HEK293T (cell line): ENCODE measurements at regions not wholly inside any gene's neighbourhood (a gene's known extent, or its start where the extent isn't known, plus 50 kb on each side); places are given as distances from the start of the nearest gene placed in this dataset.

Experiments
- CTCF ChIA-PET: fragments of 350-600 bp; formaldehyde crosslinking; extraction: SDS; loops from one replicate; lab custom pipeline; 2021; ENCODE audit warnings: antibody characterized with exemption, inconsistent platforms; lab: Yijun Ruan, JAX
- POLR2A ChIA-PET: fragments of 350-600 bp; formaldehyde crosslinking; extraction: SDS; loops from one replicate; lab custom pipeline; 2020; ENCODE audit warnings: antibody characterized with exemption, inconsistent platforms; lab: Yijun Ruan, JAX
- DNase-seq: peaks from one replicate; pipeline ENCODE4 v3.0.0; 2012; ENCODE audit warnings: mixed read lengths; ENCODE audit errors: extremely low spot score
- ARNT ChIP-seq: fragments of 450-650 bp; IDR thresholded peaks from 2 replicates; pipeline ENCODE4 v1.6.1; 2017; ENCODE audit warnings: mild to moderate bottlenecking
- BHLHE40 ChIP-seq: fragments of 450-650 bp; IDR thresholded peaks from 2 replicates; pipeline ENCODE4 v1.6.1; 2016; ENCODE audit warnings: mild to moderate bottlenecking, moderate library complexity, borderline replicate concordance
- CTBP1 ChIP-seq: fragments of 450-650 bp; IDR thresholded peaks from 2 replicates; pipeline ENCODE4 v1.6.1; 2016; ENCODE audit warnings: borderline replicate concordance
- ELF4 ChIP-seq: fragments of 450-650 bp; IDR thresholded peaks from 2 replicates; pipeline ENCODE4 v1.6.1; 2017; ENCODE audit warnings: antibody characterized with exemption
- FOXA1 ChIP-seq: fragments of 450-650 bp; IDR thresholded peaks from 2 replicates; pipeline ENCODE4 v1.6.1; 2016; ENCODE audit warnings: mild to moderate bottlenecking
- FOXK2 ChIP-seq: fragments of 450-650 bp; IDR thresholded peaks from 2 replicates; pipeline ENCODE4 v1.6.1; 2016; ENCODE audit warnings: mild to moderate bottlenecking
- FOXM1 ChIP-seq: fragments of 450-650 bp; IDR thresholded peaks from 2 replicates; pipeline ENCODE4 v1.6.1; 2017; ENCODE audit warnings: mild to moderate bottlenecking, borderline replicate concordance
- HDGF ChIP-seq: fragments of 450-650 bp; IDR thresholded peaks from 2 replicates; pipeline ENCODE4 v1.6.1; 2017; ENCODE audit warnings: antibody characterized with exemption, borderline replicate concordance
- L3MBTL2 ChIP-seq: fragments of 450-650 bp; conservative IDR thresholded peaks from 2 replicates; pipeline ENCODE4 v1.6.1; 2016; ENCODE audit warnings: mild to moderate bottlenecking
- LEF1 ChIP-seq: fragments of 450-650 bp; IDR thresholded peaks from 2 replicates; pipeline ENCODE4 v1.6.1; 2017; ENCODE audit warnings: mild to moderate bottlenecking, borderline replicate concordance
- NFRKB ChIP-seq: fragments of 450-650 bp; IDR thresholded peaks from 2 replicates; pipeline ENCODE4 v1.6.1; 2016; ENCODE audit warnings: mild to moderate bottlenecking, moderate library complexity
- PKNOX1 ChIP-seq: fragments of 450-650 bp; IDR thresholded peaks from 2 replicates; pipeline ENCODE4 v1.6.1; 2016
- SP1 ChIP-seq: fragments of 450-650 bp; IDR thresholded peaks from 2 replicates; pipeline ENCODE4 v1.6.1; 2017
- SUZ12 ChIP-seq: fragments of 450-650 bp; IDR thresholded peaks from 2 replicates; pipeline ENCODE4 v1.6.1; 2016; ENCODE audit warnings: mild to moderate bottlenecking
- TARDBP ChIP-seq: fragments of 450-650 bp; IDR thresholded peaks from 2 replicates; pipeline ENCODE4 v1.6.1; 2016
- ZNF384 ChIP-seq: fragments of 450-650 bp; IDR thresholded peaks from 2 replicates; pipeline ENCODE4 v1.6.1; 2016

GRCh38 chr4:138088449-138089208, 153.5 kb downstream of the SLC7A11 start:
- no peak for DNase-seq
- ChIA-PET POLR2A (interaction anchor here (1.6 kb wide), 1 partner anchor 9 kb away, joined by 4 read pairs; no protein-coding TSS in a partner anchor), CTCF (interaction anchor here (2.8 kb wide), 1 partner anchor 53 kb away, joined by 34 read pairs; no protein-coding TSS in a partner anchor)
- no peak for TF ChIP-seq FOXK2
- no peak for TF ChIP-seq NFRKB
- TF ChIP-seq SP1: no peak
- no peak for TF ChIP-seq LEF1
- TF ChIP-seq ZNF384: no peak
- no peak for TF ChIP-seq BHLHE40
- TF ChIP-seq FOXA1: no peak
- TF ChIP-seq PKNOX1: no peak
- no peak for TF ChIP-seq HDGF
- no peak for TF ChIP-seq TARDBP
- no peak for TF ChIP-seq L3MBTL2
- TF ChIP-seq ELF4: no peak
- TF ChIP-seq CTBP1: no peak
- TF ChIP-seq SUZ12: no peak

- DNase-seq: no peak
- TF ChIP-seq LEF1 (no peak), SUZ12 (no peak), PKNOX1 (no peak), FOXM1 (no peak), FOXK2 (no peak), TARDBP (no peak), L3MBTL2 (no peak), CTBP1 (no peak), HDGF (no peak), FOXA1 (no peak), NFRKB (no peak), ELF4 (no peak)
- CTCF ChIA-PET: no interaction called here
- POLR2A ChIA-PET: no interaction called here
Observed at GRCh38 chr4:138087066-138087719, 155.0 kb downstream of the SLC7A11 start.

- POLR2A ChIA-PET: no interaction called here
- DNase-seq: no peak
- TF ChIP-seq FOXM1 (no peak), PKNOX1 (no peak), LEF1 (no peak), ARNT (no peak)
- CTCF ChIA-PET: no interaction called here
Observed at GRCh38 chr4:138086611-138087041, 155.5 kb downstream of the SLC7A11 start.

GRCh38 chr4:138085736-138086305, 156.3 kb downstream of the SLC7A11 start:
- TF ChIP-seq SUZ12 (no peak), L3MBTL2 (no peak), TARDBP (no peak), ZNF384 (no peak), FOXA1 (no peak), FOXK2 (no peak)
- ChIA-PET CTCF (no interaction called here), POLR2A (no interaction called here)
- no peak for DNase-seq

- no peak for DNase-seq
- TF ChIP-seq ARNT (no peak), L3MBTL2 (no peak), NFRKB (no peak), HDGF (no peak), ZNF384 (no peak)
- POLR2A ChIA-PET: no interaction called here
- CTCF ChIA-PET: no interaction called here
Observed at GRCh38 chr4:138078751-138079520, 163.2 kb downstream of the SLC7A11 start.

- no peak for DNase-seq
- POLR2A ChIA-PET: no interaction called here
- TF ChIP-seq CTBP1 (no peak), FOXK2 (no peak), ARNT (no peak), BHLHE40 (no peak), LEF1 (no peak), L3MBTL2 (no peak), NFRKB (no peak)
- CTCF ChIA-PET: interaction anchor here (0.6 kb wide), 1 partner anchor 44 kb away, joined by 4 read pairs; no protein-coding TSS in a partner anchor
Observed at GRCh38 chr4:138078253-138078652, 163.9 kb downstream of the SLC7A11 start.
